GM20000 (cell line): ENCODE measurements at regions not wholly inside any gene's neighbourhood (a gene's known extent, or its start where the extent isn't known, plus 50 kb on each side); places are given as distances from the start of the nearest gene placed in this dataset.

Experiments used
- DNase-seq: peaks from one replicate; pipeline ENCODE4 v3.0.0; 2012; ENCODE audit warnings: low spot score
- CTCF ChIP-seq: IDR thresholded peaks from 2 replicates; pipeline ENCODE4 v1.5.1; 2012; ENCODE audit warnings: mild to moderate bottlenecking, control low read depth; ENCODE audit errors: extremely low read depth, missing control alignments

GRCh38 chr13:47027780-47028437 is 131.1 kb upstream of the HTR2A start:
- no peak for DNase-seq
- no peak for TF ChIP-seq CTCF

- no peak for TF ChIP-seq CTCF
- DNase-seq = no peak
These were observed 129.1 kb upstream of the HTR2A start for GRCh38 chr13:47025791-47026447.

- TF ChIP-seq CTCF = no peak
- DNase-seq = no peak
These were observed 123.1 kb upstream of the HTR2A start for GRCh38 chr13:47019977-47020376.

- no peak for TF ChIP-seq CTCF
- DNase-seq = no peak
These were observed 120.6 kb upstream of the HTR2A start for GRCh38 chr13:47017476-47017875.

GRCh38 chr13:47008318-47008717 is 111.5 kb upstream of the HTR2A start:
- TF ChIP-seq CTCF = no peak
- DNase-seq = no peak

GRCh38 chr13:47005756-47006414 is 109.0 kb upstream of the HTR2A start:
- TF ChIP-seq CTCF = no peak

GRCh38 chr13:47004540-47004939 is 107.7 kb upstream of the HTR2A start:
- no peak for TF ChIP-seq CTCF
- no peak for DNase-seq

More at GRCh38 chr13:47005756-47006414, 109.0 kb upstream of the HTR2A start:
- DNase-seq = no peak
